KOPT-K1 (cell line): ENCODE measurements at regions not wholly inside any gene's neighbourhood (a gene's known extent, or its start where the extent isn't known, plus 50 kb on each side); places are given as distances from the start of the nearest gene placed in this dataset.

ENCODE experiments used
- H3K27ac ChIP-seq: fragments of 200-600 bp; sonication (generic); 2 replicates; pipeline ENCODE4 v1.5.1; 2016; ENCODE audit warnings: antibody characterized with exemption, mild to moderate bottlenecking, low read depth, low read length; ENCODE audit not compliant: poor library complexity, severe bottlenecking
- H3K36me3 ChIP-seq: fragments of 200-600 bp; sonication (generic); 2 replicates; pipeline ENCODE4 v1.5.1; 2017; ENCODE audit warnings: antibody characterized with exemption, mild to moderate bottlenecking, low read length, moderate library complexity; ENCODE audit not compliant: insufficient read depth
- H3K9me3 ChIP-seq: fragments of 200-600 bp; sonication (generic); 2 replicates; pipeline ENCODE4 v1.5.1; 2017; ENCODE audit warnings: antibody characterized with exemption, low read length, mild to moderate bottlenecking; ENCODE audit not compliant: insufficient read depth, poor library complexity, severe bottlenecking

DNA sequence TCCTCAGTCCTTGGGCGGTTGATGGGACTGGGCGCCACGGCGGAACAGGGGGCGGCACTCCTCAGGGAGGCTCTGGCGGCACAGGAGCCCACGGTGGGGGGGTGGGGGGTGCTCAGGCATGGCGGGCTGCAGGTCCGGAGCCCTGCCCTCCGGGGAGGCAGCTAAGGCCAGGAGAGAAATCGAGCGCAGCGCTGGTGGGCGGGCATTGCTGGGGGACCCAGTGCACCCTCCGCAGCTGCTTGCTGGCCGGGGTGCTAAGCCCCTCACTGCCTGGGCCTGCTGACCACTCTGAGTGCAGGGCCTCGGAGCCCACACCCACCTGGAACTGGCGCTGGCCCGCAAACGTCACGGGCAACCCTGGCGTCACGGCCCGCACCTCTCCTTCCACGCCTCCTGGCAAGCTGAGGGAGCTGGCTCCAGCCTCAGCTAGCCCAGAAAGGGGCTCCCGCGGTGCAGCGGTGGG lies 164.9 kb upstream of the AGA start:
- H3K9me3 ChIP-seq: no peaks in the 10 kb centered on the region
- no peak overlapping the region for H3K27ac ChIP-seq
- no peaks in the 10 kb centered on the region for H3K36me3 ChIP-seq

GRCh38 chr4:177611974-177612664 lies 169.9 kb upstream of the AGA start:
- Histone ChIP-seq H3K9me3 (no peaks in the 10 kb centered on the region), H3K27ac (no peak overlapping the region), H3K36me3 (no peaks in the 10 kb centered on the region)

- Histone ChIP-seq H3K9me3 (no peaks in the 10 kb centered on the region), H3K27ac (no peak overlapping the region), H3K36me3 (no peaks in the 10 kb centered on the region)
Measured at GRCh38 chr4:177612684-177613083, 170.4 kb upstream of the AGA start.

DNA sequence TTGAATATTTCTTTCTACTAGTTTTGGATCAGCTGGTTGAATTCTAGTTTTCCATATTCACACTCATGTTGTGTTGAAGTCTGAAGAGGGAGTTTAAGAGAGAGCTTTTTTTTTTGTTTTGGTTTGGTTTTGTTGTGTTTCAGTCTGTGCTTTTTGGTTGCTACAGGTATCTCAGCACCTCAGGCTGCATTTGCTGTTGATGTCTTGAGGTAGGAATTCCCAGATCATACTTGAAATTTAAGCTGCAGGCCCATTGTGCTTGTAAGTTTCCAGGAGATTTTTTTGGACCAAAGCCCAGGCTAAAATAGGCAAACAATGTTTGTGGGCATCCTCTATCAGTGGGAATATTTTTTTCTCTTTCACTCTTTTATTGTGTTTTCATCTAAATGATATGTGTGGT lies 190.2 kb upstream of the AGA start:
- Histone ChIP-seq H3K9me3 (no peaks in the 10 kb centered on the region), H3K27ac (no peak overlapping the region)

DNA sequence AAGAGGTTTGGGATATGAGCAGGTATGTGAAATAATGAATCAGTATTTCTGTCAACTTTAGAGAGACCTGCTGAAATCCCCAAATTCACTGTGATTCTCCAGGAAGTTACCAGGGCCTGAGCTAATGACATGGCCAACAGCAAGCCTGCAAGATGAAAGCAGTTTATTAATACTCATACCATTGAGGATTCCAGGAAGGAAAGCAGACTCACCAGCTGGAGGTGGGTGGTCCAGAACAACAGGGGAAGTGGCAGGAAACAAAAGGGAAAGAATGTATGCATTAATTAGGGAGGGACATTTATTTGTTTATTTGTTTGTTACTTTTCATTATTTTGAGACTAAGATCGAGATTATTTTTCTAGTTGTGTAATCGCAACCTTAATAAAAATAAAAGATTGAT lies 196.6 kb upstream of the AGA start:
- H3K27ac ChIP-seq: no peak overlapping the region
- H3K9me3 ChIP-seq: no peaks in the 10 kb centered on the region
- H3K36me3 ChIP-seq: no peaks in the 10 kb centered on the region

More for the DNA sequence above, 190.2 kb upstream of the AGA start:
- no peaks in the 10 kb centered on the region for H3K36me3 ChIP-seq

- no peak overlapping the region for H3K27ac ChIP-seq
- H3K9me3 ChIP-seq: no peaks in the 10 kb centered on the region
- H3K36me3 ChIP-seq: no peaks in the 10 kb centered on the region
Measured at GRCh38 chr4:177640864-177641263, 198.6 kb upstream of the AGA start.

- Histone ChIP-seq H3K9me3 (peaks cover 12% of the 10 kb centered on the region), H3K27ac (no peak overlapping the region), H3K36me3 (no peaks in the 10 kb centered on the region)
Measured at GRCh38 chr4:177660223-177660622, 218.0 kb upstream of the AGA start.

DNA sequence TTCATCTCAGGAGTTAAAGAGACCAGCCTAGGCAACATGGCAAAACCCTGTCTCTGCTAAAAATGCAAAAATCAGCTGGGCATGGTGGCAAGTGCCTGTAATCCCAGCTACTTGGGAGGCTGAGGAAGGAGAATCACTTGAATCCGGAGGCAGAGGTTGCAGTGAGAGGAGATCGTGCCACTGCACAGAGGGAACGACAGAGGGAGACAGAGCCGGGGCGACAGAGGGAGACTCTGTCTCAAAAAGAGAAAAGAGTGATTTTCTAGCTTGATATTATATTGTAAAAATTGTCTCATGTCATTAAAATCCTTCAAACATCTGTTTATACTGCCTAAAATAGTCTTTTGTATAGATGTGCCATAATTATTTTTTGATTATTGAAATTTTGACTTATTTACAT lies 225.4 kb upstream of the AGA start:
- H3K27ac ChIP-seq: no peak overlapping the region
- H3K9me3 ChIP-seq: no peaks in the 10 kb centered on the region
- H3K36me3 ChIP-seq: no peaks in the 10 kb centered on the region

DNA sequence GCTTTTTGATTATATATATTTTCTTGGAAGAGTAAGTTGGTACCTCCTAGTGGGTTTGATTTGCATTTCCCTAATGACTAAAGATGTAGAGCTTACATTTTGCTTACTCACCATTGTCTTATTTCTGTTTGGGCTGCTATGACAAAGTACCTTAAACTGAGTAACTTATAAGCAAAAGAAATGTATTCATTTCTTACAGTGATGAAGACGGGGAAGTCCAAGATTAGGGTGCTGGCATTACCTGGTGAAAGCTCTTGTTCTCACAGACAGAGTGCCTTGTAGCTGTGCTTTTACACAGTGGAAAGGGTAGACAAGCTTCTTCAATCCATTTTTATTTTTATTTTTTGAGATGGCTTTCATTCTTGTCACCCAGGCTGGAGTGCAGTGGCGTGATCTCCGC lies 229.2 kb upstream of the AGA start:
- Histone ChIP-seq H3K9me3 (no peaks in the 10 kb centered on the region), H3K36me3 (no peaks in the 10 kb centered on the region), H3K27ac (no peak overlapping the region)

- no peak overlapping the region for H3K27ac ChIP-seq
- no peaks in the 10 kb centered on the region for H3K36me3 ChIP-seq
- H3K9me3 ChIP-seq: no peaks in the 10 kb centered on the region
Measured at GRCh38 chr4:177671845-177672244, 229.6 kb upstream of the AGA start.

DNA sequence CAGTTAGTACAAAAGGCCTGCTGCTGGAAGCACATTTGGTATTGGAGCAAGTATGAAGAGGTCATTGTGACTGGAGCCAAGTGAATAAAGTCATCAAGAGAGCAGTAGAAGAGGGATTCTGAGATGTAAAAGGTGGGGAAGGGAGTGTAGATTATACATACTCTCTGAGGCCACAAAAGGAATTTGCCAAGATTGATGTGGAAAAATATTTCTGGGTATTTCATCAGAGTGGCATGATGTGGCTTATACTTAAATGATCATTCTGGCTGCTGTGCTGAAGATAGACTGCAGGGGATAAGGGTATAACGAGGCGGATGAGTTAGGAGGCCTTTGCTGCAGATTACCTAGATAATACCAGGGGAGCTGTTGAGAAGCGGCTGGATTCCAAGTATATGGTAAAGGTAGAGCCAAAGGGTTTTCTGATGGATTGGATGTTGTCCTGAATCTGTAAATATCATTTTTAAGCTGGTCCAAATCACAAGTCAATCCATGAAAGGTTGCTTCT lies 231.8 kb upstream of the AGA start:
- Histone ChIP-seq H3K27ac (no peak overlapping the region), H3K36me3 (no peaks in the 10 kb centered on the region), H3K9me3 (no peaks in the 10 kb centered on the region)

DNA sequence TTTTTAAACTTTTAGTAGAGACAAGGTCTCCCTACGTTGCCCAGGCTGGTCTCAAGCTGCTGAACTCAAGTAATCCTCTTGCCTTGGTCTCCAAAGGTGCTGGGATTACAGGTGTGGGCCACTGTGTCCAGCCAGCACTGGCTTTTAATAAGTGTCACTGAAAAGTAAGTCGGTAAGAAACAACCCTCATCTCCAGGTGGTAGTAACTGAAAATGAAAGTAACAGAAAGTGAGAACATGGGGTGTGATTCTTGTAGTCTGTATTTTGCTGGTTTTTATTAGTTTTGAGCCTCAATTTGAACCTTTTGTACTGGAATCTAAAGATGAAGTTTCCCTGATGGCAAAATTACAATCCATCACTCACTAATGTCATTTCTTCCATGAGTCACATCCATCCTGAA lies 238.1 kb upstream of the AGA start:
- H3K9me3 ChIP-seq: no peaks in the 10 kb centered on the region
- H3K36me3 ChIP-seq: no peaks in the 10 kb centered on the region
- H3K27ac ChIP-seq: no peak overlapping the region

DNA sequence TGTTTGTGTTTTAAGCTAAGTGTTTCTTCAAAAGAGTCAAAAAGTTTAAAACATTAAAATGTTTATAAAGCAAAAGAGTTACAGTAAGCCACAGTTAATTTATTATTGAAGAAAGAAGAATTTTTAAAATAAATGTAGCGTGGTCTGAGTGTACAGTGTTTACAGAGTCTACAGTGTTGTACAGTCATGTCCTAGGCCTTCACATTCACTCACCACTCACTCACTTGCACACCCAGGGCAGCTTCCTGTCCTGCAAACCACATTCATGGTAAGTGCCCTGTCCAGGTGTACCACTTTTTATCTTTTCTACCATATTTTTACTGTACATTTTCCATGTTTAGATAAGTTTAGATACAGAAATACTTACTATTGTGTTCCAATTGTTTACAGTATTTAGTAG lies 239.7 kb upstream of the AGA start:
- no peak overlapping the region for H3K27ac ChIP-seq
- no peaks in the 10 kb centered on the region for H3K36me3 ChIP-seq
- no peaks in the 10 kb centered on the region for H3K9me3 ChIP-seq

DNA sequence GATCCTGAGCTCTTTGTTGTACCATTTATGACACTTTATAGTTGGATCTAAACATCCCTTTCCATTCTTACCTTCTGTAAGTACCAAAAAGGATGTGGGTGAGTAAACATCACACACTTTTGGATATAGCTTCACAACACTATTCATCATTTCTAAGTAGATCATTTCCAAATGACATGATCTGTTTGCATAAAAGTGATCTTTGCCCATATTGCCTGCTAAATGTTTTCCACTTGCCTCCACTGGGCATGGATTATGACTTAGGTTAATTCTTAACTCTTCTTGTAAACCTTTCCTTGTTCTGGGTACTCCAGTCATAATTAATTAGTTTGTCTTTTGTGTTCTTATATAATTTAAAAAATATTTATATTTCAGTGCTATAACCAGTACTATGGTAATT lies 244.9 kb upstream of the AGA start:
- no peak overlapping the region for H3K27ac ChIP-seq
- H3K36me3 ChIP-seq: no peaks in the 10 kb centered on the region
- H3K9me3 ChIP-seq: no peaks in the 10 kb centered on the region

GRCh38 chr4:177692907-177693306 lies 250.7 kb upstream of the AGA start:
- Histone ChIP-seq H3K9me3 (no peaks in the 10 kb centered on the region), H3K27ac (no peak overlapping the region)

GRCh38 chr4:177696438-177696966 lies 254.3 kb upstream of the AGA start:
- Histone ChIP-seq H3K9me3 (no peaks in the 10 kb centered on the region), H3K36me3 (no peaks in the 10 kb centered on the region), H3K27ac (no peak overlapping the region)

More at GRCh38 chr4:177692907-177693306, 250.7 kb upstream of the AGA start:
- no peaks in the 10 kb centered on the region for H3K36me3 ChIP-seq
